ENCODE measurements at regions not wholly inside any gene's neighbourhood (a gene's known extent, or its start where the extent isn't known, plus 50 kb on each side); places are given as distances from the start of the nearest gene placed in this dataset.

DNA sequence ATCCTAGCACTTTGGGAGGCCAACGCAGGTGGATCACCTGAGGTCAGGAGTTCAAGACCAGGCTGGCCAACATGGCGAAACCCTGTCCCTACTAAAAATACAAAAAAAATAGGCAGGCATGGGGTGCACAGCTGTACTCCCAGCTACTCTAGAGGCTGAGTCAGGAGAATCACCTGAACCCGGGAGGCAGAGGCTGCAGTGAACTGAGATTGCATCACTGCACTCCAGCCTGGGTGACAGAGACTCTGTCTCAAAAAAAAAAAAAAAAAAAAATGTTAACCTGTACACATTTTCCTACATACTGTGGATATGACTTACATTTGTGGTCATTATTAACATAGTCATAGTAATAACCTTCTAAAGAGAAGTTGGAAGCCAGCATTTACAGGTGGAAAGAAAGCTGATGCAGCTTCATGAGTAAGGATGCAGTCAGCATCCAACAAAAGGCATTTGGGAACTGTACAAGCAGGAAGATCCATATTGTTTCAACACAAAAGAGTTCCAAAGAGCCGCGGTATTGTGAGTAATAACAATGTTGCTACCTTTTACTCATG, 186.2 kb downstream of the GPX5 start:
- TF ChIP-seq, protein P1, sequence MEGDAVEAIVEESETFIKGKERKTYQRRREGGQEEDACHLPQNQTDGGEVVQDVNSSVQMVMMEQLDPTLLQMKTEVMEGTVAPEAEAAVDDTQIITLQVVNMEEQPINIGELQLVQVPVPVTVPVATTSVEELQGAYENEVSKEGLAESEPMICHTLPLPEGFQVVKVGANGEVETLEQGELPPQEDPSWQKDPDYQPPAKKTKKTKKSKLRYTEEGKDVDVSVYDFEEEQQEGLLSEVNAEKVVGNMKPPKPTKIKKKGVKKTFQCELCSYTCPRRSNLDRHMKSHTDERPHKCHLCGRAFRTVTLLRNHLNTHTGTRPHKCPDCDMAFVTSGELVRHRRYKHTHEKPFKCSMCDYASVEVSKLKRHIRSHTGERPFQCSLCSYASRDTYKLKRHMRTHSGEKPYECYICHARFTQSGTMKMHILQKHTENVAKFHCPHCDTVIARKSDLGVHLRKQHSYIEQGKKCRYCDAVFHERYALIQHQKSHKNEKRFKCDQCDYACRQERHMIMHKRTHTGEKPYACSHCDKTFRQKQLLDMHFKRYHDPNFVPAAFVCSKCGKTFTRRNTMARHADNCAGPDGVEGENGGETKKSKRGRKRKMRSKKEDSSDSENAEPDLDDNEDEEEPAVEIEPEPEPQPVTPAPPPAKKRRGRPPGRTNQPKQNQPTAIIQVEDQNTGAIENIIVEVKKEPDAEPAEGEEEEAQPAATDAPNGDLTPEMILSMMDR (conservative IDR thresholded peaks at IDR 0.05): no peak
- TF ChIP-seq EZH2 (IDR thresholded peaks at IDR 0.05; ENCODE audit: low read depth): no peak

Data from PC-9 (cell line).